NCI-H146 treated with DMSO at 0.1 percent for 48 hours (cell line): ENCODE measurements at regions not wholly inside any gene's neighbourhood (a gene's known extent, or its start where the extent isn't known, plus 50 kb on each side); places are given as distances from the start of the nearest gene placed in this dataset.
"Not testable (repeated sequence)": the region's sequence is repeated elsewhere in the genome, so short reads cannot be mapped to it uniquely, and the experiment has no call there.

Source experiments
- DNase-seq: peaks from one replicate; lab custom pipeline; 2025; ENCODE audit not compliant: unreplicated experiment; lab: John Stamatoyannopoulos, UW

DNA sequence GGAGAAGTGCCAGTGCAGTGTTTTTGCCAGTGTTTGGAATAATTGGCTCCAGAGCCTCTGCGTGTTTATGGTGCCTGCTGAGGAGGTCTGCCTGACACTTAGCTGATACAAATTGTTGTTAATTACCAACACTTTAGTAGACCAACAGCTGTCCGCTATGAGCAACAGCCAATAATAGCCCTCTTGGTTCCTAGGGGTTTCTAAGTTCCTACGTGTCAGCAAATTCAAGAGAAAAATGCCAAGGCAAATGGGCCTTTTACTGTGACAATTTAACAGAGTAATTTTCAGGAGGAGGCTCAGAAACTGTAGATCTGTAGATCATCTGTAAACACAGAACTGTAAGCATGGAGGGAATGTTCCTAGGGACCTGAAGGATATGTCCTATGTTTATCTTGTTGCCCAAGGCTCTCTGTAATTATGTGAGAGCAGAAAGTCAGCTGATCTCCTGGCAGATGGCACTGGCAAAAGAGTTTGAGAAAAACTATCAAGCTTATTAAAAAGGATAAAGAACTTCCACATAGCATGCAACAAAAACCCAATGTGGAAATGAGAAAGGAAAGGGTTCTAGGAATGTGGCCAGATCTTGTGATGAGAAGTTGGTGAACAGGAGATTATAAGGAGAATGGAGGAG is 157.7 kb downstream of the GJA1 start:
- DNase-seq, result no peak

GRCh38 chr6:121594053-121594452 is 158.6 kb downstream of the GJA1 start:
- no peak for DNase-seq

DNA sequence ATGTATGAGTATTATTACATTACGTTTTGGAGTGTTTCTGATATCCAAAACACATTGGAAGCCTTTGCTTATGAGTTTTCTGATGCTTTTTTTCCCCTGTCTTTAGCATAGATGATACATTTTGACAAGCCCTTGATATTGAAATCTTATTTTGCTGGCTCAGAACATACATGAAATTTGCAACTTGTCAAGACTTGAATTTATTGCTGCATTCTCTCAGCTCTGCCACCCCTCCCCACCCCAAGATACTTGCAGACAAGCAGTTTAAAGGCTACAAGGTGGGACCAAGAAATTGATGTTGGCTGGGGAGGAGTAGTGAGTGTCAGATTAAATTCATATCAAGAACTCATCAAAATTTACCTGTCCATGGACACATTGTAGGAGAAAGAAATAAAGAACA is 160.2 kb downstream of the GJA1 start:
- DNase-seq, result no peak

DNA sequence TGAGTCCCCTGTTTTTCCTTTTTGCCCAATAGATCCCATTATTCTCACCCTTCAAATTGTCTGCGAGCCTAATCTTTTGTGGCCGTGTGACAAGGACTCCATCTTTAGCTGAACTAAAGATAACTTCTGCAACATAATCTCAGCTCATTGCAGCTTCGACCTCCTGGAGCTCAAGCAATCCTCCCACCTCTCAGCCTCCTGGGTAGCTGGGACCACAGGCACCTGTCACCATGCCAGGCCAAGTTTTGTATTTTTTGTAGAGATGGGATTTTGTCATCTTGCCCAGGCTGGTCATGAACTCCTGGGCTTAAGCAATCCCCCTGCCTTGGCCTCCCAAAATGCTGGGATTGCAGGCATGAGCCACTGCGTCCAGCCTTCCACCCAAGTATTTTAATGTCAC is 161.0 kb downstream of the GJA1 start:
- DNase-seq, result no peak

DNA sequence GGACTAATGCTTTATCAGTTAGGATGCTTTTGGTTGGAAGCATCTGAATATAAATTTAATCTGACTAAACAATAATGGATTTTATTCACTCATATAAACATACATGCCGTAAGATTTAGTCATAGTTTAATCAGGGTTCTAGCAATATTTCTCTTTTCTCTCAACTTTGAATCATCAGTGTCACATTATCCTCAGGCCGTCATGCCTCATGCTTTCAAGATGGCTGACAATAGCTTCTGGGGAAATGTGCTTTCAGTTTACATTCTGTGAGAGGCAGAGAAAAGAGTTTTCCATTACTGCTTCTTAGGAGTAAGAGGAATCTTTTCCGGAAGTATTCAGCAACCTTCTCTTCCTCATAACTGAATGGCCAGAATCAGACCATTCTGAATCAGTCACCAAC is 162.2 kb downstream of the GJA1 start:
- no peak for DNase-seq

- DNase-seq, result not testable (repeated sequence)
Measured at GRCh38 chr6:121599331-121599730, 163.9 kb downstream of the GJA1 start.

GRCh38 chr6:121600389-121601168 is 165.1 kb downstream of the GJA1 start:
- DNase-seq, result no peak

DNA sequence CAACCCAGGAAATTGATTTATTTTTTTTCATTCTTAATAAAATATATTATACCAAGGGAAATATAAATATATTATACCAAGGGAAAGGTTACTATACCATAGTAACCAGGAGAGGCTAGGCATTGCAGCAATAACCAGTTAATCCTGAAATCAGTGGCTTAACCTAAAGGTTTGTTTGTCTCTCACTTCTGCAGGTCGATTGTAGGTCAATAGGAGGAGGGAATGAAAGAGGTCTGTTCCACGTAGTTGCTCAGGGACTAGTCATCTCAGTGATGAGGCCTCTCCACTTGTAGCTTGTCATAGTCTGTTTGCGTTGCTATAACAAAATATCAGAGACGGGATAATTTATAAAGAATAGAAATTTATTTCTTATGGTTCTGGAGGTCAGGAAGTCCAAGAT is 168.0 kb downstream of the GJA1 start:
- no peak for DNase-seq

GRCh38 chr6:121607721-121608120 is 172.3 kb downstream of the GJA1 start:
- DNase-seq, result no peak

GRCh38 chr6:121608270-121608669 is 172.8 kb downstream of the GJA1 start:
- DNase-seq, result no peak

GRCh38 chr6:121609281-121609680 is 173.8 kb downstream of the GJA1 start:
- no peak for DNase-seq

- no peak for DNase-seq
Measured at GRCh38 chr6:121612927-121613326, 177.5 kb downstream of the GJA1 start.

DNA sequence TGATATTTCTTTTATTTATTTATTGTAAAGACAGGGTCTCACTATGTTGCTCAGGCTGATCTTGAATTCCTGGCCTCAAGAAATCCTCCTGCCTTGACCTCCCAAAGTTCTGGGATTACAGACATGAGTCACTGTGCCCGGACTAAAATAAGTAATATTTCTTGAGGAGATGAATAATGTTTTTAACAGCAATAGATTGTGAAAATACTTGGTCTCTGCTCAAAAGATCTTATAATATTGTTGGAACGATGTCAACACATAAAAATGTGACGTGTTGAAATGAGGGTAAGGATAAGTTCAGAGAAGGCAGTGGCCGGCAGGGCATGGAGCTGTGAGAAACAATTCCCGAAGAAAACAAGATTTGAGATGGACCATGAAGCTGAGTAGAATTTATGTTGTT is 178.7 kb downstream of the GJA1 start:
- DNase-seq, result no peak

DNA sequence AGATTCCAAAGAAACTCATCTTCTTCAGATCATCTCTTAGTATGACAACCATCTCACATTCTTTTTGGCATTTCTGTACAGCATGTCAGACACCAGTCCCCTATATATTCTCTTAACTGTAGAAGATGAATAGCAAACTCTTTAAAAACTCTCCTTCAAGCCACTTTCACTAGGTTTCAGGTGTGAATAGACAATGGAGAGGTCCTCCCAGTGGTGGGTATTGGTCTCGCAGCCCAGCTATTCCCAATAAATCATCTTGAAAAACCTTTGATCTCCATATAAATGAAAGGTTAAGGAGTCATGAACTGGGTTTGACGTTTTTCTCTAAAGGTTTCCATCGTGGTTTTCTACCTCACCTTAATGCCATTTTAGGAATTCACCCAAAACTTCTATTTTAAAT is 180.0 kb downstream of the GJA1 start:
- no peak for DNase-seq

DNA sequence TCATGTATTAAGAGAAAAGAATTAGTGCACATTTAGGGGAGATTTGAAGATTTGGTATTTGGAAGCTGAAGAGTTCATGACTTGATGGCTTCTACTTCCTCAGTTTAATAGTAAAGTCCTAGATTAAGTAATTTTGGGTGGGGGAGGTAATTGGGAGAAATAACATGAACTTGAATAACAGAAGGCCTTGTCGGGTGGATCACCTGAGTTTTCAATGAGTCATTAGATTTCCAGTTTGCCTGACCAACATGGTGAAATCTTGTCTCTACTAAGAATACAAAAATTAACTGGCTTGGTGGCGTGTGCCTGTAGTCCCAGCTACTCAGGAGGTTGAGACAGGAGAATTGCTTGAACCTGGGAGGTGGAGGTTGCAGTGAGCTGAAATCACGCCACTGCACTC is 181.0 kb downstream of the GJA1 start:
- no peak for DNase-seq

DNA sequence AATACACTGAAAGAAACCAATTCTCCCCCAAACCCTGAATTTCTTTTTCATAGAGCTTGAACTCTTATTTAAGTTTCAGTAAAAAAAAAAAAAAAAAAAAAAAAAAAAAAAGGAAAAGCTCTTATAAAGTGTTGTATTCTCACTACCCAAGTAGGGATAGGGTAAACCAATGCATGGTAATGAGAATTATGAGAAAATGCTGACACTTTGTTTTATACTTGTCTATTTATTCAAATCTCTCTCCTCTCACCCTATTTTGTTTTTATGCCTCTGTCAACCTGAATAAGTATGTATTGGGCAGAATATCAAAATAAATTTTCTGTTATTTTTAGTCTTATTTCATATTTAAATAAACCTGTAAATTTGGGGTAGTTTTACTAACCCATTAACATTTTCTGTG is 181.9 kb downstream of the GJA1 start:
- no peak for DNase-seq

- DNase-seq, result no peak
Measured at GRCh38 chr6:121619013-121619412, 183.6 kb downstream of the GJA1 start.

DNA sequence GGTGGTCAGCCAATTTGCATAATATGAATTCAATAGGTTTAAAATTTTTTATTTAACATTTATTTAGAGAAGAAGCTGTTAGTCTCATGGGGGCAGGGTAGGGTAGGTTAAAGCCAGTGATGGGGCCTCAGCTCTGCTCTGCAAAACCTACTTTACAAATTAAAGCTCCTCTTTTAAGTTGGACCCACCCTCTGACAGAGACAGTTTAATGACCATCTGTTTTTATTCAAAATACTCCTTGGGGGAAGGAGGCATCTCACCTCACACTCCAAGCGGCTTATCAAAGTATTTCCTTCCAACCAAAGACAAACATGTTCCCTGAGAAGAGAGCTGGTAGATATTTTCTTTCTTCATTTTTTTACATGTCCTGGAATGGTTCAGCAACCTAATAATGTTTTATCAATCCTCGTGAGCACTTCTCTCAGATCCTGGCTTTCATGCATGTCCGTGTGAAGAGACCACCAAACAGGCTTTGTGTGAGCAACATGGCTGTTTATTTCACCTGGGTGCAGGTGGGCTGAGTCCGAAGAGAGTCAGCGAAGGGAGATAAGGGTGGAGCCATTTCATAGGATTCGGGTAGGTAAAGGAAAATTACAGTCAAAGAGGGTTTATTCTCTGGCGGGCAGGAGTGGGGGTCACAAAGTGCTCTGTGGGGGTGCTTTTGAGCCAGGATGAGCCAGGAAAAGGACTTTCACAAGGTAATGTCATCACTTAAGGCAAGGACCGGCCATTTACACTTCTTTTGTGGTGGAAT is 184.7 kb downstream of the GJA1 start:
- DNase-seq, result no peak

DNA sequence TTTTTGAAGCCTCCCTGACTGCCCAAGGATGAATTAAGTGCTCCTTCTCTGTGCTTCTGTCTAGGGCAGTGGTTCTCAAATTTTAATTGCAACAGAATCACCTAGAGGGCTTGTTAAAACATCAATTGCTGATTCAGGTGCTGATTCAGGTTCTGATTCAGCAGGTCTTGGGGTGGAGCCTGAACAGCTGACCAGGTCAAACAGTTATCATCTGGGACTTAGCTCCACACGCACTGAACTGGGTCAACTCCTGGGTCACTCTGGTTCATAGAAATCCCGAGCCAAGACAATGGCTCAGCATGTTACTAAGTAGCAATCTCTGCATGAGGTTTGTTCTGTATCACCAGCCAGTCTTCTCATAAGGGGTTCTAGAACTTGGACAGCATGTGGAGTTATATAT is 192.3 kb downstream of the GJA1 start:
- no peak for DNase-seq

DNA sequence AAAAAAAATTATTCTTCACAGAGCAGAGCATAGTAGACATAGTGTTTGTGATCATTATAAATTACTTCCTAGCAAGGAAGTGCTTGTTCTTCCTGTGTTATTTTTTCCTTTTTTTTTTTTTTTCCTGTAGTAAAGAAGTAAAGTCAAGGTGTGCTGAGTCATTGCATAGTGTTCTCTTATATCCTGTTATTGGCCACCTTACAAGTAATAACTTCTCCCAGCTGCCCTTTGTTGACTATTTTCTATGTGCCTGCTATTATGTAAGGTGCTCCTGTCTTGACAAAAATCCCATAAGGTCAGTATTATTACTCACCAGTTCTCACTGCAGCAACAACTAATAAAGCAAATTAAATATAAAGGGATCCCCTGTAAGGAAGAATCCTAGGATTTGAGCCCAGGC is 195.3 kb downstream of the GJA1 start:
- DNase-seq, result no peak

DNA sequence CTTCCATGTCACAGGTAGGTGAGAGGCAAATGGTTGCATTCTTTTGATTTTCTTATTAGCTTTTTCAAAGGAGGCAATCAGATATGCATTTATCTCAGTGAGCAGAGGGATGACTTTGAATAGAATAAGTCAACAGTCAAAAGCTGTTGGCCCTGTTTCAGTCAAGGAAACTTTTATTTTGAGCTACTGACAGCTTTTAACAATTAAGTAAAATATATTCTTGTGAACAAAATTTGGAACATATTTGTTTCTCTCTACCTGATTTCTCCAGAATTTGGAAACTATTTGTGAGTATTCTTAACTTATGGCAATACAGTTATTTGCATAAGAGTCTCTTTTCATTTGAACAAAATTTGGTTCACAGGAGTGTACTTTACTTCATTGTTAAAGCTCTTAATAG is 196.3 kb downstream of the GJA1 start:
- not testable (repeated sequence) for DNase-seq

DNA sequence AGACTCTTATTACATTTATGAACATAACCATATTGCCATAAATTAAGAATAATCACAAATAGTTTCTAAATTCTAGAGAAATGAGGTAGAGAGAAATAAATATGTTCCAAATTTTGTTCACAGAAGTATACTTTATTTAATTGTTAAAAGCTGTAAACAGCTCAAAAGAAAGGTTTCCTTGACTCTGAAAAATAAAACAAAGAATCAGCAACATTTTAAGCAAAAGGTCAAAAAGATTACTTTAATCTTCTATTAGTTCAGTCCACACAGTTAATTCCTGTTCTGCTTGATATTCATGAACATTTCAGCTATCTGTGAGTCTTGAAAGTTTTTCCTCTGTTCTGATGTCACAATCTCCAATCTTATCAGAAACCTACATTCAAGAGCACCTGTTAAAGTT is 197.9 kb downstream of the GJA1 start:
- DNase-seq, result no peak
